SU-DHL-6 (cell line): ENCODE measurements at regions not wholly inside any gene's neighbourhood (a gene's known extent, or its start where the extent isn't known, plus 50 kb on each side); places are given as distances from the start of the nearest gene placed in this dataset.

Experiments
- H2AFZ ChIP-seq: fragments of 200-600 bp; sonication (generic); 2 replicates; pipeline ENCODE4 v1.6.1; 2014; ENCODE audit warnings: low read depth, mild to moderate bottlenecking, moderate library complexity, mixed read lengths, antibody characterized with exemption, low read length; ENCODE audit not compliant: severe bottlenecking
- H3F3A ChIP-seq: fragments of 200-600 bp; shearing (Covaris generic); 2 replicates; pipeline ENCODE4 v1.6.0; 2016; ENCODE audit warnings: antibody characterized with exemption, mild to moderate bottlenecking; ENCODE audit not compliant: insufficient read depth
- H3K27ac ChIP-seq: fragments of 200-600 bp; sonication (generic); 2 replicates; pipeline ENCODE4 v1.5.1; 2016; ENCODE audit warnings: low read depth, mild to moderate bottlenecking, low read length, moderate library complexity, mixed read lengths
- H3K27me3 ChIP-seq: fragments of 200-600 bp; sonication (generic), shearing (Covaris generic); 2 replicates; pipeline ENCODE4 v1.6.0; 2014; ENCODE audit warnings: mild to moderate bottlenecking, low read length
- H3K36me3 ChIP-seq: fragments of 200-600 bp; sonication (generic); 2 replicates; pipeline ENCODE4 v1.6.1; 2014; ENCODE audit warnings: mild to moderate bottlenecking, low read length, mixed read lengths
- H3K4me2 ChIP-seq: fragments of 300-600, 200-600 bp; shearing (Covaris generic), sonication (generic); 2 replicates; pipeline ENCODE4 v1.6.0; 2014; ENCODE audit warnings: low read length, low read depth, mild to moderate bottlenecking; ENCODE audit not compliant: poor library complexity, severe bottlenecking
- H3K4me3 ChIP-seq: fragments of 200-600 bp; sonication (generic); 2 replicates; pipeline ENCODE4 v1.5.1; 2014; ENCODE audit warnings: antibody characterized with exemption, low read length, mild to moderate bottlenecking, mixed read lengths; ENCODE audit not compliant: insufficient read depth, poor library complexity, severe bottlenecking
- H3K79me2 ChIP-seq: fragments of 200-600 bp; sonication (generic); 2 replicates; pipeline ENCODE4 v1.6.1; 2014; ENCODE audit warnings: mild to moderate bottlenecking, low read length, moderate library complexity; ENCODE audit not compliant: insufficient read depth
- H3K9ac ChIP-seq: fragments of 200-600 bp; sonication (generic); 2 replicates; pipeline ENCODE4 v1.7.0; 2014; ENCODE audit warnings: mild to moderate bottlenecking, low read length
- H3K9me2 ChIP-seq: fragments of 200-600 bp; sonication (generic); replicated peaks from 2 replicates; pipeline ENCODE4 v1.6.1; 2014; ENCODE audit warnings: low read length; ENCODE audit not compliant: insufficient read depth
- H3K9me3 ChIP-seq: fragments of 200-600 bp; sonication (generic); 2 replicates; pipeline ENCODE4 v1.6.1; 2014; ENCODE audit warnings: low read length, mixed read lengths; ENCODE audit not compliant: insufficient read depth
- H4K20me1 ChIP-seq: fragments of 200-600 bp; sonication (generic); 2 replicates; pipeline ENCODE4 v1.6.1; 2014; ENCODE audit warnings: low read depth, mild to moderate bottlenecking, antibody characterized with exemption, low read length, moderate library complexity, mixed read lengths
- EZH2phosphoT487 ChIP-seq: fragments of 200-600 bp; sonication (generic), shearing (Covaris generic); conservative IDR thresholded peaks from 2 replicates; pipeline ENCODE4 v1.6.1; 2018; ENCODE audit warnings: mild to moderate bottlenecking, antibody characterized with exemption, low read length, moderate library complexity, mixed read lengths
- TF ChIP-seq, protein P1 (sequence below): fragments of 200-600 bp; sonication (generic); IDR thresholded peaks from one replicate; pipeline ENCODE4 v1.5.1; 2017; ENCODE audit warnings: antibody characterized with exemption, mild to moderate bottlenecking, low read length, moderate library complexity; ENCODE audit not compliant: insufficient read depth, poor library complexity, severe bottlenecking

DNA sequence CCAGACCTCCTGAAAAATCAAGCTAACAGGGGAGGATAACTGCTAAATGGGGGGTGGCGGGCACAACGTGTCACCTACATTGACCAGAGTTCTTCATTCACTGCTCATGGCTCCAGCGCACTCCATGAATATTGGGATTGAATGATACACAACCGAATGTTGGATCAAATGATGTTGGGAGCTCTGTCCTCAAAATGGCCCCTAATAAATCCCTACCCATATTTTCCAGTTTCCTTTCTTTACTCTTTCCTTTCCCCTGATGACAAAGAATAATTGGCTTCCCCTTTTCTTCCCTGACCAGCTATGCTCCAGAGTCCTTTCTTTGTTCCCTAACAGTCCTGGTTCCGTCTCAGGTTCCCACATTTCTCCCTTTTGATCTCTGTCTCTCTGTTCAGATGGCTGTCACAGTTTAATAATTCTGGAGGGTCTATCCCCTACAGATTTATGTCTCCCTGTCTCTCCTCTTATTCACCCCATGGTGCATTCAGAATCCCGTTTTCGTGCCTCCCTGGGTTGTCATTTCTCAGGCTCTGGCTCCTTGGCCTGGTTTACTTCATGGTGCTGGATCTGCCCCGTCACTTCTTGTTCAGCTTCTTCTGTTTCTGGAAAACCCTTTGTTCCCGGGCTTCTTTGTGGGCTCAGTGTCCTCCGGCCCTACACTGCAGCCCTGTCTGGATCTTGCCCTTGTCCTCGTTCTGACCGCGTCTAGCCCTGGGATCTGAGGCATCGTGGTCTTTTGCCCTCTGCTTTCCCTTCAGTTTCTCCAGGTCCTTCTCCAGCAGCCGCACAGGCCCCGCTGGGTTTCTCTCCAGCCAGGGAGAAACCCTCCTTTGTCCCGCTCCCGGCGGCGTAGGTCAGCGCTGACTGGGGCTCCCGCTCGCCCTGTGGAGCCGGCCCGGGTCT, 78.3 kb downstream of the NDUFS5 start:
- no peaks in the 10 kb centered on the region for H3K36me3 ChIP-seq
- H3F3A ChIP-seq, result peaks cover 14% of the 10 kb centered on the region
- H3K4me2 ChIP-seq, result no peak overlapping the region
- H3K79me2 ChIP-seq, result no peaks in the 10 kb centered on the region
- H3K27ac ChIP-seq, result no peak overlapping the region
- H4K20me1 ChIP-seq, result no peaks in the 10 kb centered on the region
- no peak overlapping the region for H3K9ac ChIP-seq
- no peaks in the 10 kb centered on the region for H3K27me3 ChIP-seq
- no peak overlapping the region for H2AFZ ChIP-seq
- H3K4me3 ChIP-seq, result no peak overlapping the region
- no peaks in the 10 kb centered on the region for H3K9me2 ChIP-seq
- no peaks in the 10 kb centered on the region for H3K9me3 ChIP-seq
- no peak for TF ChIP-seq EZH2phosphoT487
- TF ChIP-seq, protein P1, sequence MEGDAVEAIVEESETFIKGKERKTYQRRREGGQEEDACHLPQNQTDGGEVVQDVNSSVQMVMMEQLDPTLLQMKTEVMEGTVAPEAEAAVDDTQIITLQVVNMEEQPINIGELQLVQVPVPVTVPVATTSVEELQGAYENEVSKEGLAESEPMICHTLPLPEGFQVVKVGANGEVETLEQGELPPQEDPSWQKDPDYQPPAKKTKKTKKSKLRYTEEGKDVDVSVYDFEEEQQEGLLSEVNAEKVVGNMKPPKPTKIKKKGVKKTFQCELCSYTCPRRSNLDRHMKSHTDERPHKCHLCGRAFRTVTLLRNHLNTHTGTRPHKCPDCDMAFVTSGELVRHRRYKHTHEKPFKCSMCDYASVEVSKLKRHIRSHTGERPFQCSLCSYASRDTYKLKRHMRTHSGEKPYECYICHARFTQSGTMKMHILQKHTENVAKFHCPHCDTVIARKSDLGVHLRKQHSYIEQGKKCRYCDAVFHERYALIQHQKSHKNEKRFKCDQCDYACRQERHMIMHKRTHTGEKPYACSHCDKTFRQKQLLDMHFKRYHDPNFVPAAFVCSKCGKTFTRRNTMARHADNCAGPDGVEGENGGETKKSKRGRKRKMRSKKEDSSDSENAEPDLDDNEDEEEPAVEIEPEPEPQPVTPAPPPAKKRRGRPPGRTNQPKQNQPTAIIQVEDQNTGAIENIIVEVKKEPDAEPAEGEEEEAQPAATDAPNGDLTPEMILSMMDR, result no peak

DNA sequence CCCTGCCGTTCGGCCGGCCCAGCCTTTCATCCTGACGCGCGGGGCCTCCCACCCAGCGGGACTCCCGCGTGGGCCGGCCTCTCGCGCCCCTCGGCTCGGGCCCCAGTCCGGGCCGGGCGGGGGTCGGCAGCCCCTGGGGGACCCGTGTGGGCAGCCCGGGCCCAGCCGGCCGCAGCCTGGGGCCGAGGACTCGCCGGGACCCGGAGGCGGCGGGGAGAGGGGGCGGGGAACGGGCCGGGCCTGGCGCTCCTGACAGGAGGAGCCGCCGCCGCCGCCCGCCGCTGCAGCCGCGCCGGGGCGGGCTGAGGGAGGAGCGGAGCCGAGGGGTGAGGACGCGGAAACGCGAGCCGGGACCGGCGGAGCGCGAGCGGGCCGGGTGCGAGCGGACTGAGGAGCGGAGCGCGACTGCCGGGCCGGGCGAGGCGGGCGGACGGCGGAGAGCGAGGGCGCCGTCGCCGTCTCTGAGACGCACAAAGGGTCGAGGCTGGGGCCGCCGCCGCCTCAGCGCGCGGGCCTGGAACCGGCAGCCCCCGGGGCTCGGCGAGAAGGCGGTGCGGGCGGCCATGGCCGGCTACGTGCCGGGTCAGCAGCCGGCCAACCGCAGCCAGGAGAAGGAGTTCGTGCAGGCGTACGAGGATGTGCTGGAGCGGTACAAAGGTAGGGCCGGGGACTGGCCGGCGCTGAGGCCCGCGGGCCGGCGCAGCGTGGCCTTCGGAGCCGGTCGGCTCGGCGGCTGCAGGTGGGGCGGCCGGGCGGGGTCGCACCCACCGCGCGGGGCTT, 79.1 kb downstream of the NDUFS5 start:
- no peaks in the 10 kb centered on the region for H3K79me2 ChIP-seq

DNA sequence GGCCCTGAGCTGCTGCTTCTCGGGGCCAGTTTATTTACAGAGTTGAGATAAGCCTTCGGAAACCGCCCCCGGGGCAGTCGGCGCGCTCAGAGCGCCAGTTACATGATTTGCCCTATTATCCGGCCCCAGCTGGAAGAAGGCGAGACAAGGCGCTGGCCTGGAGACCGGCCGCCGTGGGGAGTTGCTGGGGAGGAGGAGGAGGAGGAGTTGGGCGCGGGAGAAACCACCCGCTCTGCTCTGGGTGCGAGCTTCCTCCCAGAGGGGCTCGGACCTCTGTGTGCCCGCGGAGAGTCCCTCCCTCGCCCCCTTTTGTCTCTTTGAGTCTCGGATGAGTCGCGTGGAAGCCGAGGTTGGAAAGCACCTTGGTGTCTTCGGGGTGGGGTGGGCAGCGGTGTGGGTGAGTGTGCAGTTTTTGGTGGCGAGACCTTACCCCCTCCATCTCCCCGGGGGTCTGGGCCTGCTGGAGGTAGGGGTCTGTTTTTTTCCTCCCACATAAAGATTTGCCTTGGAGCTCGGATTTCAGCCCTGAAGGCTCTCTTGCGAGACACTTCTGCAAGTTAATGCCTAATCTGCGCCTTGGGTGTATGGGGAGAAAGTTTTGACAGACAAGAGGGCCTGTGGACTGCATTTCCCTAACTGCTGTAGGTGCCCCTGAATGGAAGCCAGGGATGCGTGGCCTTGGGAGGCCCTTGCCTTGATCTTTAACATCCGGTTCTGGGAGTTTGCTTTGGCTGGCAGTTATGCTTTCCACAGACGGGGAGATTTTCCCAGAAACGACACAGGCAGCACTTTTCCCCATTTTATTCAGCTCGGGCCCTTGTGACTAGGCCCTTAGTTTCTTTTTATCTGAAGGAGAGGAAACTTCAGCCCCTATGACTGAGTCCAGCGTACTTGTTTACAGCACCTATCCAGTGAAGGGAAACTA, 80.0 kb downstream of the NDUFS5 start:
- Histone ChIP-seq H3K9me2 (no peaks in the 10 kb centered on the region), H3K4me3 (peak overlapping the region; percentile 36), H4K20me1 (no peaks in the 10 kb centered on the region), H3K79me2 (no peaks in the 10 kb centered on the region), H3K27me3 (no peaks in the 10 kb centered on the region), H3K27ac (no peak overlapping the region), H3K4me2 (peak overlapping the region; percentile 41), H3K9me3 (no peaks in the 10 kb centered on the region), H2AFZ (no peak overlapping the region), H3K9ac (peak overlapping the region; percentile 20; the same call in 1 of the 2 replicates), H3K36me3 (no peaks in the 10 kb centered on the region), H3F3A (peaks cover 14% of the 10 kb centered on the region)
- TF ChIP-seq EZH2phosphoT487, result no peak
- TF ChIP-seq, protein P1, result no peak

More for the DNA sequence above, 79.1 kb downstream of the NDUFS5 start:
- no peak for TF ChIP-seq EZH2phosphoT487
- TF ChIP-seq, protein P1, result no peak
- Histone ChIP-seq H3K9ac (peak overlapping the region; percentile 20; the same call in 1 of the 2 replicates), H3K4me3 (peak overlapping the region; percentile 36), H3K36me3 (no peaks in the 10 kb centered on the region), H3K27ac (no peak overlapping the region), H4K20me1 (no peaks in the 10 kb centered on the region), H3K4me2 (peak overlapping the region; percentile 41), H2AFZ (no peak overlapping the region), H3K9me3 (no peaks in the 10 kb centered on the region), H3F3A (peaks cover 14% of the 10 kb centered on the region), H3K27me3 (no peaks in the 10 kb centered on the region), H3K9me2 (no peaks in the 10 kb centered on the region)
